OCI-LY7 (cell line): ENCODE measurements at regions not wholly inside any gene's neighbourhood (a gene's known extent, or its start where the extent isn't known, plus 50 kb on each side); places are given as distances from the start of the nearest gene placed in this dataset.

Source experiments
- EZH2phosphoT487 ChIP-seq: fragments of 200-600 bp; sonication (generic); IDR thresholded peaks from 2 replicates; pipeline ENCODE4 v1.6.1; 2018; ENCODE audit warnings: low read depth, borderline replicate concordance, mild to moderate bottlenecking, mixed run types, antibody characterized with exemption, low read length, moderate library complexity, mixed read lengths
- TF ChIP-seq, protein P1 (sequence below): fragments of 200-600 bp; sonication (generic); conservative IDR thresholded peaks from 2 replicates; pipeline ENCODE4 v1.5.1; 2014; ENCODE audit warnings: mild to moderate bottlenecking, antibody characterized with exemption, low read length, moderate library complexity, mixed read lengths

DNA sequence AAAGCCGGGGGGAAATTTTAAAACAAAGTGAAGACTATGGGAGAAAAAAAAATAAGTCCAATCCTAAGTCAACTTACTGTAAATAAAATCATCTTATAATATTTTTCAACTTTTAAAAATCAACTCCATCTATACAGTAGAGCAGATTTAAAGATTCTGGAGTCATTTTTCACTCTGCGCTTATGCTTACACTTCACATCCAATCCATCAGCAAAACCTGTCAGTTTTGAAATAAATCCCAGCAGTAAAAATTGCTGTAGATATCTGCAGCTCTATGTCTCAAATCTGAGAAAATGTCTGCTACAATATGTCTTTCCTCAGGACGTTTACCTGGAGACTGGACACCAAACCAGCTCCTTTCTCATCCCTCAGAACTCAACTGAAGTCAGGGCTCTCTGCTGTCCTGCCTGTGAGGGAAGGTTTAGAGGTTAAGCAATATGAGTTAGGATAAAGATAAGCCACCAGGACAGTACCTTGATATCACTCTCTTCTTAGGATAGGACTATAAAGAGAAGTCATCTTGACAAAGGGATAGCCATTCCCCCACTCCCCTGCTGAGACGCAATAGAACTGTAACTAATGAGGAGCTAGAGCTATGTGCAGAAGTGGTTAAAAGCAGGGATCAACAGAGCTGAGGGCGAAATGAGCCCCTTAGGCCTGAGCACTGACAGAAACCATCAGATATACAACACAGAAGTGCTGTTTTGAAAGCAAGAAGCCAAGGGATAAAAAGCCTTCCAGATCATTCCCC lies 254.7 kb upstream of the KLHL1 start:
- TF ChIP-seq, protein P1, sequence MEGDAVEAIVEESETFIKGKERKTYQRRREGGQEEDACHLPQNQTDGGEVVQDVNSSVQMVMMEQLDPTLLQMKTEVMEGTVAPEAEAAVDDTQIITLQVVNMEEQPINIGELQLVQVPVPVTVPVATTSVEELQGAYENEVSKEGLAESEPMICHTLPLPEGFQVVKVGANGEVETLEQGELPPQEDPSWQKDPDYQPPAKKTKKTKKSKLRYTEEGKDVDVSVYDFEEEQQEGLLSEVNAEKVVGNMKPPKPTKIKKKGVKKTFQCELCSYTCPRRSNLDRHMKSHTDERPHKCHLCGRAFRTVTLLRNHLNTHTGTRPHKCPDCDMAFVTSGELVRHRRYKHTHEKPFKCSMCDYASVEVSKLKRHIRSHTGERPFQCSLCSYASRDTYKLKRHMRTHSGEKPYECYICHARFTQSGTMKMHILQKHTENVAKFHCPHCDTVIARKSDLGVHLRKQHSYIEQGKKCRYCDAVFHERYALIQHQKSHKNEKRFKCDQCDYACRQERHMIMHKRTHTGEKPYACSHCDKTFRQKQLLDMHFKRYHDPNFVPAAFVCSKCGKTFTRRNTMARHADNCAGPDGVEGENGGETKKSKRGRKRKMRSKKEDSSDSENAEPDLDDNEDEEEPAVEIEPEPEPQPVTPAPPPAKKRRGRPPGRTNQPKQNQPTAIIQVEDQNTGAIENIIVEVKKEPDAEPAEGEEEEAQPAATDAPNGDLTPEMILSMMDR = no peak
- TF ChIP-seq EZH2phosphoT487 = no peak
